K562 (cell line): ENCODE measurements at regions not wholly inside any gene's neighbourhood (a gene's known extent, or its start where the extent isn't known, plus 50 kb on each side); places are given as distances from the start of the nearest gene placed in this dataset.

Experiments
- CBFB ChIP-seq: sonication (generic); formaldehyde crosslinking; IDR thresholded peaks from 2 replicates; pipeline ENCODE4 v1.4.0; 2020; ENCODE audit warnings: mild to moderate bottlenecking, missing genetic modification reagents
- GTF2B ChIP-seq: IDR thresholded peaks from 2 replicates; pipeline ENCODE4 v1.6.1; 2011; ENCODE audit not compliant: insufficient read length; ENCODE audit errors: extremely low read depth
- HEY1 ChIP-seq: fragments of 250-450 bp; sonication (Bioruptor Pico); IDR thresholded peaks from 2 replicates; pipeline ENCODE4 v1.5.0; 2020; ENCODE audit warnings: mild to moderate bottlenecking, moderate library complexity, borderline replicate concordance
- ILK ChIP-seq: fragments of 450-650 bp; IDR thresholded peaks from 2 replicates; pipeline ENCODE4 v1.6.1; 2016; ENCODE audit warnings: missing genetic modification characterization, low read depth, mild to moderate bottlenecking, missing compliant biosample characterization, moderate library complexity, borderline replicate concordance
- MAFF ChIP-seq: IDR thresholded peaks from 2 replicates; pipeline ENCODE4 v1.6.1; 2012; ENCODE audit warnings: low read length, improper control_type of control experiment
- RBM39 ChIP-seq: fragments of 200-400 bp; formaldehyde crosslinking; optimal IDR thresholded peaks from 2 replicates; pipeline ENCODE3; 2018; ENCODE audit warnings: low read depth, low read length
- SAP30 ChIP-seq: fragments of 200-600 bp; sonication (generic); IDR thresholded peaks from 2 replicates; pipeline ENCODE4 v1.6.1; 2012; ENCODE audit warnings: borderline replicate concordance, low read depth, mild to moderate bottlenecking, moderate library complexity, low read length, control low read depth, inconsistent platforms; ENCODE audit not compliant: insufficient read depth, poor library complexity, severe bottlenecking
- SMAD3 ChIP-seq: fragments of 450-650 bp; formaldehyde crosslinking; conservative IDR thresholded peaks from 2 replicates; pipeline ENCODE4 v1.4.0; 2020; ENCODE audit warnings: mild to moderate bottlenecking
- SMARCA5 ChIP-seq: fragments of 450-650 bp; IDR thresholded peaks from 2 replicates; pipeline ENCODE4 v1.6.1; 2016
- SNAPC5 ChIP-seq: fragments of 250-450 bp; sonication (Bioruptor Pico); IDR thresholded peaks from 2 replicates; pipeline ENCODE4 v1.8.0; 2021; ENCODE audit warnings: moderate library complexity, mild to moderate bottlenecking, inconsistent platforms
- XRCC3 ChIP-seq: fragments of 450-650 bp; IDR thresholded peaks from 2 replicates; pipeline ENCODE4 v1.6.1; 2017; ENCODE audit warnings: mild to moderate bottlenecking, moderate library complexity
- ZEB2 ChIP-seq: fragments of 450-650 bp; IDR thresholded peaks from 2 replicates; pipeline ENCODE4 v1.6.1; 2016
- ZNF318 ChIP-seq, 2 experiments: fragments of 450-650 bp; IDR thresholded peaks; 2 replicates each; pipeline ENCODE4 v1.6.1; 2016; ENCODE audit warnings: mild to moderate bottlenecking in 2 of 2, borderline replicate concordance in 1 of 2, low read depth in 1 of 2, moderate library complexity in 1 of 2
- TF ChIP-seq, protein P1 (sequence below): fragments of 250-450 bp; sonication (Bioruptor Pico); IDR thresholded peaks from 2 replicates; pipeline ENCODE4 v1.4.0; 2020; ENCODE audit warnings: mild to moderate bottlenecking, moderate library complexity

DNA sequence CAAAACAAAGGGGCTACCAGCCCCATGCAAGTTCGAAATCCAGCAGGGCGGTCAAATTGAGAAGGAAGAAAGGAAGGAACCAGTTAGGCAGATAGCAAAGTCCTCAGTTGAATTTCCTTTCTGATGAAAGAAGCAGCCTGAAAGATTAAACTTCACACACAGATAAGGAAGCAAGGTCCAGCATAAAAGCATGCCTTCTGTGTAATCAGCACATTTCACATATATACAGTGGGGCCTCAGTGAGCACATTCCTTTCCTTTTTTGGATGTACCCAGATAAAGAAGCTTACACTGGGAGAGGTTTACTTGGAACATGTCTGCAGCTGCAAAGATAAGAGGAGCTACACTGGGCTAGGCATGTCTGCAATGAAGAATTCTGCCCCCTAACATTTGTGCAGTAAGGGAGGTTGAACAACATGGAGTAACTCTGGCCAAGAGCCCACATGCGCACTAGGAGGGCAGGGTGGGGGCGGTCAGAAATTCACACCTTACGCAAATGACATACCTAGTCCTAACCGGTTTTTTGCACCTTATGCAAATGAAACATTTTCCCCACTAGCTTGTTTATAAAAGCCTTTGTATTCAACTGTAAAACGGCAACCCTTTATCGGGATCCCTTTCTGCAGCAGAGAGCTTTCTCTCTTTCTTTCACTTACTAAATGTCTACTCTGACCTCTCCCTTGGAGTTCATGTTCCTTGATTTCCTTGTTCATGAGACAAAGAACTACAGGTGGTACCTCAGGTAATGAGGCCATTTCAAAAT, 149.7 kb upstream of the FBXL17 start (continued):
- TF ChIP-seq ZNF318 (IDR thresholded peaks at IDR 0.05; ENCODE audit: borderline replicate concordance in 1 of 2, low read depth in 1 of 2) = 0 out of 4 replicates have a peak, but pooled peaks of 1 of the 2 experiments have one; percentile 50
- peak; percentile 77; the same call in 1 of the 2 replicates for TF ChIP-seq MAFF
- TF ChIP-seq GTF2B = no peak
- TF ChIP-seq ILK (tag) = peak; percentile 98
- peak; percentile 100 for TF ChIP-seq SMAD3
- TF ChIP-seq HEY1 (CRISPR knock-in tag) = peak; percentile 98
- peak; percentile 79; the same call in 1 of the 2 replicates for TF ChIP-seq ZEB2
- peak; percentile 50; the same call in 1 of the 2 replicates for TF ChIP-seq XRCC3
- TF ChIP-seq CBFB (CRISPR knock-in tag) = no peak
- TF ChIP-seq SNAPC5 (CRISPR knock-in tag) = peak; percentile 85
- no peak for TF ChIP-seq SAP30
- peak; percentile 51 for TF ChIP-seq RBM39
- TF ChIP-seq, protein P1, sequence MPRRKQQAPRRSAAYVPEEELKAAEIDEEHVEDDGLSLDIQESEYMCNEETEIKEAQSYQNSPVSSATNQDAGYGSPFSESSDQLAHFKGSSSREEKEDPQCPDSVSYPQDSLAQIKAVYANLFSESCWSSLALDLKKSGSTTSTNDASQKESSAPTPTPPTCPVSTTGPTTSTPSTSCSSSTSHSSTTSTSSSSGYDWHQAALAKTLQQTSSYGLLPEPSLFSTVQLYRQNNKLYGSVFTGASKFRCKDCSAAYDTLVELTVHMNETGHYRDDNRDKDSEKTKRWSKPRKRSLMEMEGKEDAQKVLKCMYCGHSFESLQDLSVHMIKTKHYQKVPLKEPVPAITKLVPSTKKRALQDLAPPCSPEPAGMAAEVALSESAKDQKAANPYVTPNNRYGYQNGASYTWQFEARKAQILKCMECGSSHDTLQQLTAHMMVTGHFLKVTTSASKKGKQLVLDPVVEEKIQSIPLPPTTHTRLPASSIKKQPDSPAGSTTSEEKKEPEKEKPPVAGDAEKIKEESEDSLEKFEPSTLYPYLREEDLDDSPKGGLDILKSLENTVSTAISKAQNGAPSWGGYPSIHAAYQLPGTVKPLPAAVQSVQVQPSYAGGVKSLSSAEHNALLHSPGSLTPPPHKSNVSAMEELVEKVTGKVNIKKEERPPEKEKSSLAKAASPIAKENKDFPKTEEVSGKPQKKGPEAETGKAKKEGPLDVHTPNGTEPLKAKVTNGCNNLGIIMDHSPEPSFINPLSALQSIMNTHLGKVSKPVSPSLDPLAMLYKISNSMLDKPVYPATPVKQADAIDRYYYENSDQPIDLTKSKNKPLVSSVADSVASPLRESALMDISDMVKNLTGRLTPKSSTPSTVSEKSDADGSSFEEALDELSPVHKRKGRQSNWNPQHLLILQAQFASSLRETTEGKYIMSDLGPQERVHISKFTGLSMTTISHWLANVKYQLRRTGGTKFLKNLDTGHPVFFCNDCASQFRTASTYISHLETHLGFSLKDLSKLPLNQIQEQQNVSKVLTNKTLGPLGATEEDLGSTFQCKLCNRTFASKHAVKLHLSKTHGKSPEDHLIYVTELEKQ = peak; percentile 99
- TF ChIP-seq SMARCA5 = no peak
